Prostate gland (tissue), 2 donors: ENCODE measurements at regions not wholly inside any gene's neighbourhood (a gene's known extent, or its start where the extent isn't known, plus 50 kb on each side); places are given as distances from the start of the nearest gene placed in this dataset.

ENCODE experiments used
- DNase-seq: peaks from one replicate; pipeline ENCODE4 v3.0.0-alpha.2; 2019; ENCODE audit warnings: low spot score
- H3K27ac ChIP-seq, 2 donors: fragments of 200-600 bp; sonication (generic); 2 replicates each; pipeline ENCODE4 v1.5.1; 2017 to 2019
- H3K27me3 ChIP-seq: fragments of 200-600 bp; sonication (generic); replicated peaks from 2 replicates; pipeline ENCODE4 v1.5.1; 2019; ENCODE audit not compliant: insufficient read depth
- H3K36me3 ChIP-seq, 2 donors: fragments of 200-600 bp; sonication (generic); 1 replicate in 1 of 2; 2 replicates in 1 of 2; pipeline versions ENCODE4 v1.5.1 to v1.8.1; 2017 to 2019
- H3K4me1 ChIP-seq: fragments of 200-600 bp; sonication (generic); replicated peaks from 2 replicates; pipeline ENCODE4 v1.5.1; 2019
- H3K4me3 ChIP-seq, 2 donors: fragments of 200-600 bp; sonication (generic); 2 replicates each; pipeline ENCODE4 v1.5.1; 2017 to 2019
- H3K9me3 ChIP-seq: fragments of 200-600 bp; sonication (generic); 2 replicates; pipeline ENCODE4 v1.5.1; 2017
- POLR2A ChIP-seq: fragments of 450-650 bp; IDR thresholded peaks from one replicate; pipeline ENCODE4 v1.6.1; 2016; ENCODE audit warnings: antibody characterized with exemption, mild to moderate bottlenecking
- POLR2AphosphoS5 ChIP-seq: sonication (generic); formaldehyde crosslinking; IDR thresholded peaks from one replicate; pipeline ENCODE4 v1.6.1; 2017; ENCODE audit warnings: antibody characterized with exemption
- WGBS: methylation state at CpG from one replicate; pipeline ENCODE4 v1.1.5; 2018; 5-methylcytosine and 5-hydroxymethylcytosine counted together
- intact Hi-C: fragments of 100-400 bp; cut with DNase I; formaldehyde crosslinking; loops from one replicate; pipeline ENCODE4 v1.14.2; 2022
- TF ChIP-seq, protein P1 (sequence below), 4 experiments: fragments of 200-600 bp in 2 of 4; fragments of 450-650 bp in 2 of 4; sonication (generic) in 2 of 4; IDR thresholded peaks; 1 replicate in 3 of 4; 2 replicates in 1 of 4; pipeline ENCODE4 v1.5.1; 2016 to 2019; ENCODE audit warnings: antibody characterized with exemption in 4 of 4, mild to moderate bottlenecking in 2 of 4, moderate library complexity in 2 of 4

DNA sequence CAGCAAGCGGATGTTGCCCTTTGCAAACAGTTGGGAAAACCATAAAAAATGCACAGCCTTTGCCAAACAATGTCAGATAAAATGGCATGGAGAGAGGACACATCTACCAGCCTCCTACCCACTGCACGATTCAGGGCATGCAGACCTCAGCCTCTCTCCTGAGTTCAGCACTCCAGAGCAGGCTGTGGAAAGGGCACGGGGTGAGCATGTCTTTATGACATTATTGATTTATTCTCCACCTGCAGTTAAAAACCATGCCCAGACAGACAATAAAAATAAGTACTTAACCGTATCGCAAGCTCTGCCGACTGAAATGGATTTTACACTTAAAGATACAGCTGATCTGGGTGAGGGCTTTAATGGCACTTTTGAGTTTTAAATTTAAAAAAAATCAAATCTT is 127.1 kb downstream of the MAF start:
- intact Hi-C loops, result no loop called here
- Histone ChIP-seq H3K27ac (no peak overlapping the region), H3K9me3 (no peaks in the 10 kb centered on the region), H3K4me1 (no peaks in the 10 kb centered on the region), H3K36me3 (no peaks in the 10 kb centered on the region), H3K27me3 (no peaks in the 10 kb centered on the region), H3K4me3 (no peak overlapping the region)
- DNase-seq, result no peak
- TF ChIP-seq, protein P1, sequence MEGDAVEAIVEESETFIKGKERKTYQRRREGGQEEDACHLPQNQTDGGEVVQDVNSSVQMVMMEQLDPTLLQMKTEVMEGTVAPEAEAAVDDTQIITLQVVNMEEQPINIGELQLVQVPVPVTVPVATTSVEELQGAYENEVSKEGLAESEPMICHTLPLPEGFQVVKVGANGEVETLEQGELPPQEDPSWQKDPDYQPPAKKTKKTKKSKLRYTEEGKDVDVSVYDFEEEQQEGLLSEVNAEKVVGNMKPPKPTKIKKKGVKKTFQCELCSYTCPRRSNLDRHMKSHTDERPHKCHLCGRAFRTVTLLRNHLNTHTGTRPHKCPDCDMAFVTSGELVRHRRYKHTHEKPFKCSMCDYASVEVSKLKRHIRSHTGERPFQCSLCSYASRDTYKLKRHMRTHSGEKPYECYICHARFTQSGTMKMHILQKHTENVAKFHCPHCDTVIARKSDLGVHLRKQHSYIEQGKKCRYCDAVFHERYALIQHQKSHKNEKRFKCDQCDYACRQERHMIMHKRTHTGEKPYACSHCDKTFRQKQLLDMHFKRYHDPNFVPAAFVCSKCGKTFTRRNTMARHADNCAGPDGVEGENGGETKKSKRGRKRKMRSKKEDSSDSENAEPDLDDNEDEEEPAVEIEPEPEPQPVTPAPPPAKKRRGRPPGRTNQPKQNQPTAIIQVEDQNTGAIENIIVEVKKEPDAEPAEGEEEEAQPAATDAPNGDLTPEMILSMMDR (IDR thresholded peaks at IDR 0.05), result no peak
- TF ChIP-seq POLR2A, result no peak
- no peak for TF ChIP-seq POLR2AphosphoS5
- WGBS, result 37% methylated on average over 6 of the region's 6 CpGs

DNA sequence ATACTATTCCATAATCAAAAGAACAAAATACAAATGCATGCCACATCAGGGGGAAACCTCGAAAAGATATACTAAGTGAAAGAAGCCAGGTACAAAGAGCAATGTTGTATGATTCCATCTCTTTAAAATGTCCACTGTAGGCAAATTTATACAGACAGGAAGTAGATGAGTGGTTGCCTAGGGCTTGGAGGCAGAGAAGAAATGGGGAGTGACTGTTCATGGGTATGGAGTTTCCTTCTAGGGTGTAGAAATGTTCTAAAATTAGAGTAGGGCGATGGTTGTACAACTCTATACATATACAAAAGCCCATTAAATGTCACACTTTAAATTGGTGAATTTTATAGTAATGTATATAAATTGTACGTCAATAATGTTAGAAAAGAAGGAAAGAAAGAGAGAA is 128.1 kb downstream of the MAF start:
- no peaks in the 10 kb centered on the region for H3K27me3 ChIP-seq
- WGBS, result 88% methylated on average over 3 of the region's 3 CpGs
- no peaks in the 10 kb centered on the region for H3K9me3 ChIP-seq
- no peak overlapping the region for H3K27ac ChIP-seq
- no peaks in the 10 kb centered on the region for H3K36me3 ChIP-seq
- TF ChIP-seq POLR2A (no peak), POLR2AphosphoS5 (no peak)
- TF ChIP-seq, protein P1 (IDR thresholded peaks at IDR 0.05), result no peak
- H3K4me1 ChIP-seq, result no peaks in the 10 kb centered on the region
- intact Hi-C loops, result no loop called here
- H3K4me3 ChIP-seq, result no peak overlapping the region
- DNase-seq, result no peak

DNA sequence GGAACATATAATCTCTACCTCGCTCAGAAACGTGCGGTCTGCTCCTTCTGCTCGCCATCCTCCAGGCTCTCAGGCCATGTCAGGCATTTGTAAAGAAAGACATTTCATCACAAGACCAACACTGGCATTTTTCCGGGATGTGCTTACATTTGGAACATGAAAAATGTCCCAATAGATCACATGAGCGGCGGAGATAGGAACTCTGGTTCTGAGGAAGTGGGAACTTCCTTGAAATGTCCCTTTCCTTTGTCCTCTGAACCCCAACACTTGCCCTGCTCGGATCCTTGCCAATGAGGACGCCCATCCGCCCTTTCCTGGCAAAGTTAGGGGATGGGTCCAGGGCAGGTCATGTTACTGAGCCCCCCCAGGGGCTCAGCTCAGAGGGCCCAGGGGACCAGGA is 130.5 kb downstream of the MAF start:
- no peaks in the 10 kb centered on the region for H3K9me3 ChIP-seq
- no peak for DNase-seq
- intact Hi-C loops, result no loop called here
- no peaks in the 10 kb centered on the region for H3K27me3 ChIP-seq
- H3K36me3 ChIP-seq, result no peaks in the 10 kb centered on the region
- WGBS, result 90% methylated on average over 10 of the region's 10 CpGs
- no peak overlapping the region for H3K27ac ChIP-seq
- no peaks in the 10 kb centered on the region for H3K4me1 ChIP-seq
- TF ChIP-seq POLR2AphosphoS5, result no peak
- no peak for TF ChIP-seq POLR2A
- TF ChIP-seq, protein P1 (IDR thresholded peaks at IDR 0.05), result no peak
- no peak overlapping the region for H3K4me3 ChIP-seq

DNA sequence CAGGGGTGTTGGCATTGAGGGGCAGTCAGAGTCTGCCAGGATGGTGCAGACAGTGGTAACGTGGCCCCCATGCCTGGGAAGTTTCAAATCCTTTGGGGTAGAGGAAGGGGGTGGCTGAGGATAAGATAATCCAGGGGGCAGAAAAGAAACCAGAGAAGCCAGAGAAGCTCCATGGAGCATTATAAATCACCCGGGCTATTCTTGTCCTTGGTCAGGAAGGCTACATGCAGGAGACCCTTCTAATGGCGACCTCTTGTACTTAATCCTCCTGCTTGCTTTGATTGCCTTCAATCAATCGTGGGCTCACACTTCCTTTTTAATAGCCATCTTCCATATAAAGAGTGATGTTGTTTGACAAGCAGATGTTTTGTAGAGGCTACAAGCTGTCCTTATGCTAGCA is 131.9 kb downstream of the MAF start:
- H3K9me3 ChIP-seq, result no peaks in the 10 kb centered on the region
- no peak overlapping the region for H3K27ac ChIP-seq
- no peaks in the 10 kb centered on the region for H3K27me3 ChIP-seq
- H3K4me1 ChIP-seq, result no peaks in the 10 kb centered on the region
- H3K4me3 ChIP-seq, result no peak overlapping the region
- TF ChIP-seq POLR2AphosphoS5 (no peak), POLR2A (no peak)
- TF ChIP-seq, protein P1 (IDR thresholded peaks at IDR 0.05), result no peak
- intact Hi-C loops, result no loop called here
- no peaks in the 10 kb centered on the region for H3K36me3 ChIP-seq
- WGBS, result 76% methylated on average over 4 of the region's 4 CpGs
- no peak for DNase-seq

DNA sequence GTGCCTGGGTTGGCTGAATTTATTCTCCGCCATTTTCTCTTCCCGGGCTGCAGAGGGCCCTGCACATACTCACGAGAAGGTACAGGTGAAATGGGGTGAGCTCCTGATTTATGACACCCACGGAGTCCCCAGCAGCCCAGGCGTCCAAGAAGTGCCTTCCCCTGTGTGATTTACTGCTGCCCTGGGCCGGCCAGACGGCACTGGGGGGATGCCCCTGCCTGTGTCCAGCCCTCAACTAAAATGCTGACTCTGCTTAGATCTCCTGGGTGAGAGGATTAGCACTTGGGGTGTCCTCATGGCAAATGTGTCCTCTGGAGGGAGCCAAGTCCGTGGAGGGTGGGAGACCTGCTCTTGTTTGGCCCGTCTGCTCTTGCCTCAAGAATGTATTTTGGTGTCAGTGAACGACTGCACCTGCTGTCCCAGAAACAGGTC is 132.4 kb downstream of the MAF start:
- H3K27ac ChIP-seq, result no peak overlapping the region

More for the DNA sequence above, 132.4 kb downstream of the MAF start:
- Histone ChIP-seq H3K4me3 (no peak overlapping the region), H3K4me1 (no peaks in the 10 kb centered on the region), H3K27me3 (no peaks in the 10 kb centered on the region), H3K36me3 (no peaks in the 10 kb centered on the region), H3K9me3 (no peaks in the 10 kb centered on the region)
- TF ChIP-seq, protein P1 (IDR thresholded peaks at IDR 0.05), result no peak
- no peak for TF ChIP-seq POLR2AphosphoS5
- TF ChIP-seq POLR2A, result no peak
- no peak for DNase-seq
- intact Hi-C loops, result no loop called here
- WGBS, result 58% methylated on average over 10 of the region's 10 CpGs
